ENCODE measurements at regions not wholly inside any gene's neighbourhood (a gene's known extent, or its start where the extent isn't known, plus 50 kb on each side); places are given as distances from the start of the nearest gene placed in this dataset.

GRCh38 chr16:65659758-65660157 is 537.9 kb upstream of the CDH11 start:
- TF ChIP-seq CTCF (IDR thresholded peaks at IDR 0.05; ENCODE audit: insufficient read depth, low read depth, low read length): no peak
- no peak for DNase-seq (ENCODE audit: low read depth)

GRCh38 chr16:65658787-65659220 is 536.9 kb upstream of the CDH11 start:
- no peak for TF ChIP-seq CTCF (IDR thresholded peaks at IDR 0.05; ENCODE audit: insufficient read depth, low read depth, low read length)
- peak; percentile 11 for DNase-seq (ENCODE audit: low read depth)
- H3K4me3 ChIP-seq (ENCODE audit: low read depth, low read length): no peak overlapping the region

More at GRCh38 chr16:65659758-65660157, 537.9 kb upstream of the CDH11 start:
- no peak overlapping the region for H3K4me3 ChIP-seq (ENCODE audit: low read depth, low read length)

- no peak for TF ChIP-seq CTCF (IDR thresholded peaks at IDR 0.05; ENCODE audit: insufficient read depth, low read depth, low read length)
- H3K4me3 ChIP-seq (ENCODE audit: low read depth, low read length): no peak overlapping the region
- DNase-seq (ENCODE audit: low read depth): peak; percentile 68
These were observed 536.5 kb upstream of the CDH11 start for GRCh38 chr16:65658349-65658748.

- DNase-seq (ENCODE audit: low read depth): no peak
- TF ChIP-seq CTCF (IDR thresholded peaks at IDR 0.05; ENCODE audit: insufficient read depth, low read depth, low read length): no peak
- H3K4me3 ChIP-seq (ENCODE audit: low read depth, low read length): no peak overlapping the region
These were observed 535.7 kb upstream of the CDH11 start for GRCh38 chr16:65657556-65657955.

GRCh38 chr16:65657071-65657494 is 535.2 kb upstream of the CDH11 start:
- DNase-seq (ENCODE audit: low read depth): no peak
- no peak for TF ChIP-seq CTCF (IDR thresholded peaks at IDR 0.05; ENCODE audit: insufficient read depth, low read depth, low read length)
- H3K4me3 ChIP-seq (ENCODE audit: low read depth, low read length): no peak overlapping the region

- DNase-seq (ENCODE audit: low read depth): no peak
- no peak for TF ChIP-seq CTCF (IDR thresholded peaks at IDR 0.05; ENCODE audit: insufficient read depth, low read depth, low read length)
- no peak overlapping the region for H3K4me3 ChIP-seq (ENCODE audit: low read depth, low read length)
These were observed 533.9 kb upstream of the CDH11 start for GRCh38 chr16:65655802-65656201.

- TF ChIP-seq CTCF (IDR thresholded peaks at IDR 0.05; ENCODE audit: insufficient read depth, low read depth, low read length): no peak
- DNase-seq (ENCODE audit: low read depth): no peak
- H3K4me3 ChIP-seq (ENCODE audit: low read depth, low read length): no peak overlapping the region
These were observed 526.2 kb upstream of the CDH11 start for GRCh38 chr16:65648101-65648500.

All from fibroblast of villous mesenchyme (primary cell).